ENCODE measurements at regions not wholly inside any gene's neighbourhood (a gene's known extent, or its start where the extent isn't known, plus 50 kb on each side); places are given as distances from the start of the nearest gene placed in this dataset.
"Not testable (repeated sequence)": the region's sequence is repeated elsewhere in the genome, so short reads cannot be mapped to it uniquely, and the experiment has no call there.

DNA sequence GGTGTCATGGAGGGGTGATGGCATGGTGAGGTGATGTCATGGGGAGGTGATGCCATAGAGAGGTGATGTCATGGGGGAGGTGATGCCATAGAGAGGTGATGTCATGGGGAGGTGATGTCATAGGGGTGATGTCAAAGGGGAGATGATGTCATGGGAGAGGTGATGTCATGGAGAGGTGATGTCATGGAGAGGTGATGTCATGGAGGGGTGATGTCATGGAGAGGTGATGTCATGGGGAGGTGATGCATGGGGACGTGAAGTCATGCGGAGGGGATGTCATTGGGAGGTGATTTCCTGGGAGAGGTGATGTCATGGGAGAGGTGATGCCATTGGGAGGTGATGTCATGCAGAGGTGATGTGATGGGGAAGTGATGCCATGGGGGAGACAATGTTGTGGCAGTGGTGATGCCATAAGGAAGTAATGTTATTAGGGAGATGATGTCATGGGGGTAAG is 92.1 kb upstream of the C1orf174 start:
- DNase-seq (ENCODE audit: low spot score) = no peak

DNA sequence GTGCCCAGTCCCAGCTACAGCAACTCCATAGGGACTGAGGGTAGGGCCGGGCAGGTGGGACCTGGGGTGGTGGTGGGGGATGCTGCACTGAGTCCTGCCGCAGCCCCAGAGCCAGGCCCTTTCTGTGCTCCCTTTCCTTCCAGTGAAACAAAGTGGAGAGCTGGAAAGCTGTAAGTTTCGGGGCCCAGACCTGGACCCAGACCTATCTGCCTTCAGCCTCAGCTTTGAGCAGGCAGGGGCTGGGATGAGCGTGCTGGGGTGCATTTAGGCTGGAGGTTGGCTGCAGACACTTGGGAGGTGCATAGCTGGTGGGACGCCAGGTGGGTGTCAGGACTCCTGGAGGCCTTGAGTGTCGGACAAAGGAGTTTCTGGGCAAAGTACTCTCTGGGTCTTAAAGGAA is 92.7 kb upstream of the C1orf174 start:
- DNase-seq (ENCODE audit: low spot score) = no peak

DNA sequence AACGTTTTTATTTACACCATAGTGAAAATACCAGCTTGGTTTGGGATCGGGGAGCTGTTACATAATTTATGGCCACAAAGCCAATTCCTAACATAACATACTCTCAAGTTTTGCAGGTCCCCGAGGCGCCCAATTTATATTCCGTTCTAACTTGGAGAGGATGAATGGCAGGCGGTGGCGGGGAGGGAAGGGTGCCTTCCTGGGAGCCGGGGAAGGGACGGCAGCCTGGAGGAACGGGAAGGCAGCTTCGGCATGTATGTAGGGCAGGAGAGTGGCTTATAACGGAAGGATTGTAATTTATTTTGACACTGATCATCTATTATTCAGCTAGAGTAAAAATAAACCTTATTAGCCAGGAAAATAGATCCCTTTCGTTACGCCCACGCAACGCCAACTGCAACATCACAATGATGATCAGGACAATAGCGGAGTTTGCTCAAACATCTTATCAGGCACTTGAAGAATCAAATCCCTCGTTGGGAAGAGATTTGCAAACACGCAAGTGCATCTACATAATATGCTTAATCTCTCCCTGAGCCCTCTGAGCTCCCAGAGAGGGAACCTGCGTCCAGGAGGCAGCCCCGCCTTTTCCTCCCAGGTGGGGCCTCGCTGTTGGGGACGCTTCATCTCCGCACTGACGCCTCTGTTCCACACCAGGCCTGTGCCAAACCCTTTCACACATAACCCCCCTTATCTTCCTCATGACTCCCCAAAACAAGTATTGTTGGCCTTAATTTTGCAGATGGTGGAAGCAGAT is 93.7 kb upstream of the C1orf174 start:
- DNase-seq (ENCODE audit: low spot score) = no peak

DNA sequence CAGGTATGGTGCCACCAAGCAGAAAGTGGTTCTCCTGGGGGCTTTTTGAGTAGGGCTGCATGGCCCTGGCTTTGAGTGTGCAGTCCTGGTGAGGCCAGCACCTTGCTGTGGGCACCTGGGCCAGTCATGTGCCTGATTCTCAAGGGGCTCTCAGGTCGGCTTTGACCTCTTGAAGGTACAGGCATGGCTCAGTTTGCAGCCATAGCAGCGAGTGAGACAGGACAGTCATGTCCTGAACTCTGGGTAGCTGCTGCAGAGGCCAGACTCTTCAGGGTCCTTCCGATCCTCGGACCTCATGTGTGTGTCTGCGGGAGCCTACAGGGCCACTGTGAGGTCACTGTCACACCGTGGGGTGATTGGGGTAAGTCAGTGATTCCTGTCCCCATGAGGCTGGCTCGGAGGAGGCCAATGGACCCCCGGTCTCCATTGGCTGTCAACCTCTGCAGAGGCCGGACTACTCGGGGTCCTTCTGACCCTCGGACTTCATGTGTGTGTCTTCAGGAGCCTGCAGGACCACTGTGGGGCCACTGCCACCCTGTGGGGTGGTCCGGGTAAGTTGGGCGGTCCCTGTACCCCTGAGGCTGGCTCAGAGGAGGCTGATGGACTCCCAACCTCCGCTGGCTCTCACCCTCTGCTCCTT is 95.2 kb upstream of the C1orf174 start:
- DNase-seq (ENCODE audit: low spot score) = no peak

DNA sequence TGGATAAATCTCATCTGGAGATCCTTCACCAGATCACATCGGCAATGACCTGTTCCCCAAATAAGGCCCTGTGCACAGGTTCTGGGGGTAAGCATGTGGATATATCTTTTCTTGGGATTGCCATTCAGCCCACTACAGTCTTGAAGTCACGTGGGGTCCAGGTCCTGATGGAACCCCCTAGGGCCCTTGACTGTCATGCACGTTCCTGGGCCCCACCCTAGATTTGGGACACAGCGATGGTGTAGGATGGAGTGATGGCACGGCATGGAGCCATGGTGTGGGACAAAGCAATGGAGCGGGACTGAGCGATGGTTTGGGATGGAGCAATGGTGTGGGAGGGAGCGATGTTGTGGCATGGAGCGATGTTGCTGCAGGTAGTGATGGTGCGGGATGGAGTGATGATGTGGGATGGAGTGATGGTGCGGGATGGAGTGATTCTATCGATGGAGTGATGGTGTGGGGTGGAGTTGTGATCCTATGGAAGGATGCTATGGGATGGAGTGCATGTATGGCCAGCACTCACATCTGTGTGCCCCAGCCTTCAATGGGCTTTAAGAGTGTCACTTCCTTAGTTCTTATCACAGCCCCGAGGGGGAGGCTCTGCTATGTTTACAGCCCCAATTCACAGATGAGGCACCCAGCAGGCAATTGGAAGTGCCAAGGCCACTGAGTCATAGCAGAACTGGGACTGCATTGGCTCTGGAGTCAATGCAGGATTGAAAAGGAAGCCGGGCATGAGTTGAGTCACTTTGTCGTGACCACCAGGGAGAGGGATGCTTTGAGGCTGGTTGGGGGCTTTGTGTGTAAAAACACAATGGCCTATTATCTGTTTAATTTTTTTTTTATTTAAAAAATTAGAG is 97.0 kb upstream of the C1orf174 start:
- no peak for DNase-seq (ENCODE audit: low spot score)

DNA sequence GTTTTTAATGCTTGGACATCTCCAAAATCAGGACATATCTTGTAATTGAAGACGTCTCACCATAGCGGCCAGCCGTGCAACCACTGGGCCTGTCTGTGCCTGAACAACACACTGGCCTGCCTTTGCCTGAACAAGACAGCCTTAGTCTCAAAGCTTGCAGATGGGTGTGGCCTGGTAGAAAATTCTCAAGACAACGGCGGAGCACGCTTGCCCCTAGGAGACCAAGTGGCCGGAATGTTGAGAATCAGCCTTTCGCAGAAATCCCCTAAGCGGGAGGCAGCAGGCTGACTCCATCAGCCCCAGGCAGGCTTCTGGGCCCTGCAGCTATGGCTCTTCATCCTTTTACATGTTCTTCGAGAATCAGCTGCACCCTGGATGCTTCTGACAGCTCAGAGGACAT is 98.0 kb upstream of the C1orf174 start:
- DNase-seq (ENCODE audit: low spot score) = no peak

DNA sequence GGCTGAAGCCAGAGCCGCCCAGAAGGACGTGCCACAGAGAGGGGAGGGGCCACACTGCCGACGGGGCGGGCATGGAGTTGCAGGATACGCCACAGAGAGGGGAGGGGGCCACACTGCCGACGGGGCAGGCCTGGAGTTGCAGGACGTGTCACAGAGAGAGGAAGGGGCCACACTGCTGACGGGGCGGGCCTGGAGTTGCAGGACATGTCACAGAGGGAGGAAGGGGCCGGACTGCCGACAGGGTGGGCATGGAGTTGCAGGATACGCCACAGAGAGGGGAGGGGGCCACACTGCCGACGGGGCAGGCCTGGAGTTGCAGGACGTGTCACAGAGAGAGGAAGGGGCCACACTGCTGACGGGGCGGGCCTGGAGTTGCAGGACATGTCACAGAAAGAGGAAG is 99.4 kb upstream of the C1orf174 start:
- DNase-seq (ENCODE audit: low spot score) = not testable (repeated sequence)

DNA sequence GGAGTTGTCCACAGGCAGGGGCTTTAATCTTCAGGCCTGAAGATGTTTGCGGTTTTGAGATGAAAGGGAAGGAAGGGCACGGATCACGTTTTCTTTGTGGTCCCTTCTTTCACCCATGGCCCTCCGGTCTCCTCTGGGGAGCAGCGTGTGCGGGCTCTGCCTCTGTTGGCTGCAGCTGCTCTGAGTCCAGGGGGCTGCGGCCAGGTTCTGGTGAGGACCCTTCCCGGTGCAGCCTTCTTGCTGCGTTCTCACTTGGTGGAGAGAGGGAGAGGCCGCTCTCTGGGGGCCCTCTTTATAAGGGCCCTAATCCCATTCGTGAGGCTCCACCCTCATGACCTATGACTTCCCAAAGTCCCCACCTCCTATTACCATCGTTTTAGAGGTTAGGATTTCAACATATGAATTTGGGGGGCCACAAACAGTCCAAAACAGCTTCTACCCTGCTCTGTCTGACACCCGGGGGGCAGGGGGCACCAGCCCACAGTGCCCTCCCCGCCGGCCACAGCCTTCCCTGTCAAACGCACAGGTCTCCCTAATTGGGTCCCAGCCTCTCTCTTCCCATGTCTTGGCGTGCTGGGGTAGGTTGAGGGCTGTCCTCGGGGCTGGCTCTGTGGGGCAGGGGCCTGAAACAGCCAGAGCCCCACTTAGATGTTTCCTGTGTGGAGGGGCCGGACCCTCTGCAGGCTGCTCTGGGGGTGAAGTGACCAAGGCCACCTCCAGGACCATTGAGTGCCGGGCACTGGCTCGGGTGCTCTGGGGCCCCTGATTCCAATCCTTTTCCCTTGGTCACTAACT is 100.1 kb upstream of the C1orf174 start:
- DNase-seq (ENCODE audit: low spot score) = no peak

DNA sequence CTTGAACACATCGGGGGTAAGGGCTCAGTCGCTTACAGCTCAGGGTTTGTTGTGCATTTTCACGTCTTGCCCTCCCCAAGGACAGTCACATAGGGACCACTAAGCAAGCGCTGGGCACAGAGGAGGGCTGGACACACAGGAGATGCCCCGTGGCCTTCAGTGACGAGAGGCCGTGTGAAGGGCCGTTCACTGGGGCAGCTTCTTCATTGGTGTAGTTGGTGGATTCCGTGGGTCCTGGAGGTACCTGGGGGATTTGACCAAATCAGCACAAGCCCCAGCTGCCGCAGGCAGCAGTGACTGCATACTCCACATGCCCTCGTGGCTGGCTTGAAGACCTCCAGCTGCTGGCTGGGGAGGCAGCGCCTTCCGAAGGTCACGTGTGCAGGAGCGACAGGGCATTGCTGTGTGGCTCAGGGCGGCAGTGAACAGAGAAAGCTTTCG is 100.8 kb upstream of the C1orf174 start:
- DNase-seq (ENCODE audit: low spot score) = no peak

DNA sequence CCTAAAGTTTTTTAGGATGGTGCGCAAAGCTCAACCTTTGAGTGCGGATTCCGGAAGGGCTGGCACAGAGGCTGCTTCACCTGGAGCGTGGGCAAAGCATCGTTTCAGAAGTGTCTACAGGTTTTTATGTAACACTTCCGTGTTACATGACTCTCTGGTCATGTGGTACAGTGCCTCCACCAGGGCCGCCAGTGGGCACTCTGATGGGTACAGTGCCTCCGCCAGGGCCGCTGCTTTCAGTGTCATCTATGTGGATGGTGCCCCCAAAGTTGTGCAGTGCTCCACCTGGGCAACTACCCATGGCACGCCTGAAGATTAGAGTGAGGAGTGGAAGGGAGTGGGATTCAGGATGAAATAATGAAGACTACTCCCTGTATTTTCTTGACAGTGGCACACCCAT is 101.4 kb upstream of the C1orf174 start:
- DNase-seq (ENCODE audit: low spot score) = no peak

DNA sequence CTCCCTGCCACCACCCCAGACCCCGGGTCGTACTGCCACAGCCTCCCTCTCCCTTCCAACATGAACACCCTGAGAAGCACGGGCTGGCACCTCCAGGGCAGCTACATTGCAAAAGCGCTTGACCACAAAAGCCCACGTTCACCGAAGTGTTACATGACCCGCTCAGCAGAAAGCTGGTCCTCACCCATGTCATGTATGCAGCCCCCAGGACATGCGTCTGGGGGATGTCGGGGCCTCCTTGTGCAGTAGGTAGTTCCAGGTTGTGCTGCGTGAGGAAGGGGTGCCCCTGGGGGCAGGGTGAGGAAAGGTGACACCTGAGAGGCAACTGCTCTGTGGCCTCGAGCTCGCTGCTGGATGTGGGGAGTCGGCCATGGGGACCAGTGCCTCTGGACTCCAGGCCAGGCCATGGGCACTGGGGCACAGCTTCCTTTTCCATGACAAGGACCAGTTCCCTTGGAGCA is 102.0 kb upstream of the C1orf174 start:
- no peak for DNase-seq (ENCODE audit: low spot score)

DNA sequence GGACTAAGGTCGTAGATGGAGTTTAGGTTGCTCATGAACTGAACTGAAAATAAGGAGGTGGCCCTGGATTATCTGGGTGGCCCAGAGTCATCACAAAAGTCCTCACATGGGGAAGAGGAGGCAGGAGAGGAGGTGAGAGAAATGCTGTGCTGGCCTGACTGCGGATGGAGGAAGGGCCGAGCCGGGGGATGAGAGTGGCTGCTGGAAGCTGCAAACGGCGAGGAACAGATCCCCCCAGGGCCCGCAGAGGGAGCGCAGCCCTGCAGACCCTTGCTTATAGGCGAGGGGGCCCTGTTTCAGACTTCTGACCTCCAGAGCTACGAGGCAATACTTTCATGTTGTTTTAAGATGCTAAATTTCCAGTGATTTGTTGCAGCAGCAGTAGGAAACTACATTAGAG is 102.7 kb upstream of the C1orf174 start:
- no peak for DNase-seq (ENCODE audit: low spot score)

DNA sequence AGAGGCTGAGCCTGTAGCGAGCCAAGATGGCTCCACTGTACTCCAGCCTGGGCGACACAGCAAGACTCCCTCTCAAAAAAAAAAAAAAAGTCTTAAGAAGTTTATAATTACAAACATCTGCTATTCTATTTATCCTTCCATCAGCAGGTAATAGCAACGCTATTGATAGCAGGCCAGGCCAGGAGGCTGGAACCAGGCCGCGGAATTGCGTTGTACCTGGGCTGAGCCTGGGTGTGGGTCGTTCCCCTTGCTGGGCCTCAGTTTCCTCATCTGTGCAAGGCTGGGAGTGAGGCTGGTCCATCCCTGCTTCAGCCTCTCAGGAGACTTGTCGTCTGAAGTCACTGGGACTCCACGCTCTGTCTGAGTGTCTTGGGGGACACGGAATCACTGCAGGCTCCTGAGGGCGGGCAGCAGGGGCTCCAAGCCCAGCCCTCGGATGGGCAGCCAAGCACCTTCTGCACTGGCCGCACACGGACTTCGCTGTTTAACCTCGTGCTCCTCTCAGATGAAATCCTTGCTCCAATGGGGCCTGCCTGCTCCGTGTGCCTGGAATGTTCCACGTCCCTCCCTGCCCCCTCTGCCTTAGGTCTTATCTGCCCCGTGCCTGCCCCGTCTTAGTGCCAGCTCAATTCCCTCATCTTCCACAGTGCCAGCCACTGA is 103.9 kb upstream of the C1orf174 start:
- no peak for DNase-seq (ENCODE audit: low spot score)

DNA sequence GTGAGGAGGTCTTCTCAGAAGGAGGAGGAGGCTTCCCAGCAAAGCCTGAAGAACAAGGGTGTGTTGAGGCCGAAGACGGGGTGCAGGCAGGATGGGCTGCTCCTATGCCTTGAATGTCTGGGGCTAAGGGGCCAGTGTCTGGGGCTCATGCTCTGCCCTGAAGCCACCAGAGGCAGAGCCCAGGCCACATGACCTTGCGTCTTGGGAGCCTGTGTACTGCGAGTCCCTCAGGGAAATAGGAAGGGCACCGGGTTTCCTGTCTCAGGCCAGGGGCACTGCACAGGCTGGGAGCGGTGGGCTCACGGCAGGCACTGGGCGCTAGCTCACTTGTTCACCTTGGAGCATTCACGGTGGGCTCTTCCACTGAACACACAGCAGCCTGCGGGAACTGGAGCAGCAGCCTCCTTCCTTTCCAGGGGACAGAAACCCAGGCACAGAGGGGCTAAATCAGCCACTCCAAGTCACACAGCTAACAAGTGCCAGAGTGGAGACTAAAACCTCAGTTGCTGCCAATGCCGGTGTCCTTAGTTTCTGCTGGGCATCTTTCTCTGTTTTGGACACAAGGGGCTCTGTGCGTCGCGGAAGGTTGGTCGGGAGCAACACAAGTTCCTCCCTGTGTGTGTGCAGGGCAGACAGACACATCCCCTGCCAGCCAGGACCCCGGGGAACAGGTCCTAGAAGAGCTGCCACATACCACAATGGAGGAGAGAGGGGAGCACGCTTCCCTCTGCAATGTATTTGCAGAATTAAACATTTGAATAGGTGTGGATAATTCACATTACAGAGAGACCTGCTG is 104.8 kb upstream of the C1orf174 start:
- DNase-seq (ENCODE audit: low spot score) = no peak

DNA sequence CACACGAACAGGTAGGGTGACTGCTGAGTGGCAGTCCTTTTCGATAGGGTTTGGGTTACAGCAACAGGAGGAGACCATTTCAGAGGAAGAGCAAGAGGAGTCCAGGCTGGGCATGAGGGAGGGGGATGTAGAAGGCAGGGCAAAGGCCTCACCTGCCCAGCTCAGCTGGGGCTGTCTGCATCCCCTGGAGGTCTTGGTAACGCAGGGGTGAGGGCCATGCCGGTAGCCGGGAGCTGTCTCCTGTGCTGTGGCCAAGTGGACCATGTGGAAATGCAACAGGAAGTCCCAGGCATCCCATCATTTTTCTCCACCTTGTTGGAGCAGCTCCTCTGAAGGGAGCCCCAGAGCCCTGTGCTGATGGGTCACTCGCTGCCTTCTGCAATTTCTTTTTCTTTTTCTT is 105.4 kb upstream of the C1orf174 start:
- DNase-seq (ENCODE audit: low spot score) = no peak

DNA sequence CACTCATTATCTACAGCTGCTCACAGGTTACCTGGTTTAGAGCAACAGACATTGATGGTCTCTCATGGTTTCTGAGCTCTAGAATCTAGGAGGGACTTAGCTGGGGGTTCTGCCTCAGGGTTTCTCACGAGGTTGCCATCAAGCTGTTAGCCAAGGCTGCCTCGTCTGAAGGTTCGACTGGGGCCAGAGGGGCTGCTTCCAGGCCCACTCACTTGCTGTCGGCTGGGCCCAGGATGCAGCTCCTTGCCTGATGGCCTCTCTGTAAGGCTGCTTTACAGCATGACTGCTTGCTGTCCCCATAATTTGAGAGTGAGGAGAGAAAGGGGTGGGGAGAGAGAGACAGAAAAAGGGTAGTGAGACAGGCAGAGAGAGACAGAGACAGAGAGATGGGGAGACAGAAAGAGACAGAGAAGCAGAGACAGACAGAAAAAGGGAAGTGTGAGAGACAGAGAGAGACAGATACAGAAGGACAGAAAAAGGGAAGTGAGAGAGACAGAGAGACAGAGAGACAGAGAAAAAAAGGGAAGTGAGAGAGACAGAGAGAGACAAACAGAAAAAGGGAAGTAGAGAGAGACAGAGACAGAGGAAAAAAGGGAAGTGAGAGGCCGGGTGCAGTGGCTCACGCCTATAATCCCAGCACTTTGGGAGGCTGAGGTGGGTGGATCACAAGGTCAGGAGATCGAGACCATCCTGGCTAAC is 106.8 kb upstream of the C1orf174 start:
- DNase-seq (ENCODE audit: low spot score) = no peak

DNA sequence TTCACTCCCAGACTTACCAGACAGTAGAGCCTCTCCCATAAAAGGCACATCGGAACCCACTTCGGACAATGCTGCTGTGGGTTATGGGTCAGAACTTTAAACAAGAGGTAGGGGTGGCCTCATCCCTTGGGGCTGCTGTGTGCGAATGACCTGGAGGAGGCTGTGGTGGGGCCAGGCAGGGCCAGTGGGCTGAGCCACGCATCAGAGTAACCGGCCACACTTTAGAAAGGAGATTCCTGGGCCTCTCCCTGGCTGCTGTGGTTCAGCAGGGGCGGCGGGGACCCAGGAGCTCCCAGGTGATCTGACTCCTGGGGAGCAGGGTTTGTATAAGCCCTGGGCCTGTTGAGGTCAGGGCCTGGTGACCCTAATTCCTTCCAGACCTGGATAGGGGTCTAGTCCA is 110.2 kb upstream of the C1orf174 start:
- no peak for DNase-seq (ENCODE audit: low spot score)

DNA sequence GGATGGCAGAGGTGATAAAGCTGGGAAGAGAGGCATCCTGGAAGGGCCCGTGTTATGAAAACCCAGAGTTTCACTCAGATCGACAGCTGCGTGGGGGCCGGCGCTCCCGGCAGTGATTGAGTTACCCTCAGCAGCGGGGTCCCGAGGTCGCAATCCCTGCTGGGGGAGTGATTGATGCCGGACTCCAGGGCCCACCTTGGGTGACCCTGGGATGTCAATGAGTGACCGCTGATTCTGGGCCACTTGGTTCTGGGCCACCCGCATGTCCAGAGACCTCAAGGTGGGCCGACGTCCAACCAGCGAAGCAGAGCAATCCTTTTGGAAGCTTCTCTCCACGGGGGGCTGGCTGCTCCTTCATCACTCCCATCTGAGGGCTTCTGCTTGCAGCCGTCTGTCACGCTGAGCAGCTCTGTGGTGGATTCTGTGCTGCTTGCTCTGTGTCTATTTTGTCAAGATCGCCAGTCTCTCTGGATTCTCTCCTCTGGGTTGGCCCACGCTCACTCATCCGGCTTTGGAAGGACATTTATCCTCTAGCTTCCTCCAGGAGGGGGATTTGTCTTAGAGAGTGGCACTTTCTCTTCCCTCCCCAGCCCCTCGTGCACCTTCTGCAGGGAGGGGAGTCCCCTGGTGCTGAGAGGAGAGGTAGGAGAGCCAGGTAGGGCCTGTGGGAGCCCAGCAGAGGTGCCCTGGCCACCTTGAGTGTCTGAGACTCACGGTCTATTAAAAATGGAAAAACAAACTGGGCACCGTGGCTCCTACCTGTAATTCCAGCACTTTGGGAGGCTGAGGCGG is 110.9 kb upstream of the C1orf174 start:
- no peak for DNase-seq (ENCODE audit: low spot score)
